GM23338 (cell line): ENCODE measurements at regions not wholly inside any gene's neighbourhood (a gene's known extent, or its start where the extent isn't known, plus 50 kb on each side); places are given as distances from the start of the nearest gene placed in this dataset.

ENCODE experiments used
- ATAC-seq: fragments of 200-7000 bp; cut with Tn5 transposase; 3 replicates; pipeline ENCODE4 v1.9.1; 2020
- DNase-seq: peaks from one replicate; pipeline ENCODE4 v3.0.0-alpha.2; 2015; ENCODE audit warnings: low spot score
- H2AFZ ChIP-seq: fragments of 200-600 bp; sonication (generic); 2 replicates; pipeline ENCODE4 v1.8.0; 2016; ENCODE audit warnings: antibody characterized with exemption, mild to moderate bottlenecking, moderate library complexity
- H3F3A ChIP-seq: fragments of 200-600 bp; sonication (generic); replicated peaks from 2 replicates; pipeline ENCODE4 v1.8.0; 2017; ENCODE audit warnings: antibody characterized with exemption, mixed run types, low read depth
- H3K27ac ChIP-seq: fragments of 200-600 bp; sonication (generic); 2 replicates; pipeline ENCODE4 v1.6.1; 2016; ENCODE audit warnings: low read depth
- H3K27me3 ChIP-seq: fragments of 200-600 bp; sonication (generic); 2 replicates; pipeline ENCODE4 v1.8.0; 2016; ENCODE audit warnings: mild to moderate bottlenecking, mixed run types, moderate library complexity; ENCODE audit not compliant: insufficient read depth
- H3K36me3 ChIP-seq: fragments of 200-600 bp; sonication (generic); 2 replicates; pipeline ENCODE4 v1.8.0; 2016; ENCODE audit warnings: mild to moderate bottlenecking; ENCODE audit not compliant: insufficient read depth
- H3K4me1 ChIP-seq: fragments of 200-600 bp; sonication (generic); 2 replicates; pipeline ENCODE4 v1.8.0; 2016; ENCODE audit warnings: mild to moderate bottlenecking, moderate library complexity; ENCODE audit not compliant: insufficient read depth
- H3K4me2 ChIP-seq: fragments of 200-600 bp; sonication (generic); 2 replicates; pipeline ENCODE4 v1.7.1; 2017; ENCODE audit warnings: mixed run types
- H3K4me3 ChIP-seq: fragments of 200-600 bp; sonication (generic); 2 replicates; pipeline ENCODE4 v1.6.1; 2016; ENCODE audit warnings: mixed run types
- H3K79me2 ChIP-seq: fragments of 200-600 bp; sonication (generic); replicated peaks from 2 replicates; pipeline ENCODE4 v1.8.0; 2017; ENCODE audit warnings: mild to moderate bottlenecking; ENCODE audit not compliant: insufficient read depth
- H3K9me2 ChIP-seq: fragments of 200-600 bp; sonication (generic); 2 replicates; pipeline ENCODE4 v1.8.0; 2017; ENCODE audit not compliant: insufficient read depth
- H4K20me1 ChIP-seq: fragments of 200-600 bp; sonication (generic); replicated peaks from 2 replicates; pipeline ENCODE4 v1.8.0; 2017; ENCODE audit warnings: mild to moderate bottlenecking; ENCODE audit not compliant: insufficient read depth
- H3K27ac Mint-ChIP-seq: 2 replicates; pipeline ENCODE4 v1.8.0; 2020; ENCODE audit warnings: inconsistent platforms, mild to moderate bottlenecking, moderate library complexity, mixed read lengths
- H3K27me3 Mint-ChIP-seq: 3 replicates; pipeline ENCODE4 v1.8.0; 2022; ENCODE audit warnings: low read depth, mild to moderate bottlenecking, moderate library complexity, mixed read lengths, inconsistent platforms; ENCODE audit not compliant: insufficient read depth, poor library complexity
- H3K36me3 Mint-ChIP-seq: 3 replicates; pipeline ENCODE4 v1.8.0; 2021; ENCODE audit warnings: low read depth, mild to moderate bottlenecking, inconsistent platforms, moderate library complexity, mixed read lengths
- H3K4me1 Mint-ChIP-seq: 3 replicates; pipeline ENCODE4 v1.8.0; 2020; ENCODE audit warnings: mild to moderate bottlenecking, inconsistent platforms, mixed read lengths
- H3K4me3 Mint-ChIP-seq: 3 replicates; pipeline ENCODE4 v1.8.0; 2021; ENCODE audit warnings: moderate library complexity, mild to moderate bottlenecking, inconsistent platforms, mixed read lengths
- H3K9me3 Mint-ChIP-seq: 3 replicates; pipeline ENCODE4 v1.8.0; 2020; ENCODE audit warnings: moderate library complexity, mild to moderate bottlenecking, inconsistent platforms, mixed read lengths
- CREB1 ChIP-seq: fragments of 250-450 bp; sonication (Bioruptor Pico); IDR thresholded peaks from 2 replicates; pipeline ENCODE4 v1.5.0; 2020; ENCODE audit warnings: low read depth, mild to moderate bottlenecking, moderate library complexity
- CTCF ChIP-seq, 2 experiments: fragments of 200-600 bp in 1 of 2; sonication (generic) in 1 of 2; conservative IDR thresholded peaks; 2 replicates each; pipeline versions ENCODE4 v1.5.1 to v1.6.1; 2016 to 2017; ENCODE audit warnings: antibody characterized with exemption in 2 of 2, low read depth in 2 of 2, mild to moderate bottlenecking in 2 of 2, moderate library complexity in 1 of 2
- ETS1 ChIP-seq: IDR thresholded peaks from 2 replicates; pipeline ENCODE4 v1.6.1; 2016; ENCODE audit warnings: antibody characterized with exemption
- EZH2phosphoT487 ChIP-seq: fragments of 200-600 bp; sonication (generic); IDR thresholded peaks from one replicate; pipeline ENCODE4 v1.8.1; 2018; ENCODE audit warnings: antibody characterized with exemption; ENCODE audit not compliant: unreplicated experiment
- NANOG ChIP-seq: IDR thresholded peaks from 2 replicates; pipeline ENCODE4 v1.6.1; 2016; ENCODE audit warnings: antibody characterized with exemption, borderline replicate concordance
- ZNF114 ChIP-seq: fragments of 250-450 bp; sonication (Bioruptor Pico); IDR thresholded peaks from 2 replicates; pipeline ENCODE4 v1.5.0; 2020; ENCODE audit warnings: mild to moderate bottlenecking, moderate library complexity
- ZNF462 ChIP-seq: fragments of 250-450 bp; sonication (Bioruptor Pico); IDR thresholded peaks from 2 replicates; pipeline ENCODE4 v1.5.0; 2020; ENCODE audit warnings: mild to moderate bottlenecking, moderate library complexity

GRCh38 chr17:77400445-77400870 is 259.7 kb downstream of the SEC14L1 start:
- H3K9me3 Mint-ChIP-seq = no peaks in the 10 kb centered on the region
- Histone ChIP-seq H3K9me2 (no peaks in the 10 kb centered on the region), H3K36me3 (no peaks in the 10 kb centered on the region), H4K20me1 (peaks cover 7% of the 10 kb centered on the region; the same call in 1 of the 2 replicates), H2AFZ (no peak overlapping the region), H3F3A (no peaks in the 10 kb centered on the region), H3K27ac (no peak overlapping the region), H3K4me1 (no peaks in the 10 kb centered on the region), H3K4me2 (no peak overlapping the region), H3K27me3 (no peaks in the 10 kb centered on the region), H3K4me3 (no peak overlapping the region), H3K79me2 (peaks cover 79% of the 10 kb centered on the region)
- ATAC-seq (peak; percentile 93), DNase-seq (peak; percentile 71)
- no peak overlapping the region for H3K4me3 Mint-ChIP-seq
- H3K4me1 Mint-ChIP-seq = peaks cover 24% of the 10 kb centered on the region
- peaks cover 12% of the 10 kb centered on the region; the same call in 2 of the 3 replicates for H3K36me3 Mint-ChIP-seq
- H3K27me3 Mint-ChIP-seq = peaks cover 24% of the 10 kb centered on the region
- TF ChIP-seq EZH2phosphoT487 (no peak), NANOG (no peak), CREB1 (CRISPR knock-in tag) (no peak), ETS1 (no peak), CTCF (conservative IDR thresholded peaks at IDR 0.05; ENCODE audit: low read depth in 2 of 2) (peak; percentile 35 to 84; a peak in 3 of 4 replicates), ZNF114 (CRISPR knock-in tag) (no peak), ZNF462 (no peak)
- H3K27ac Mint-ChIP-seq = no peak overlapping the region
